Neural cell (in vitro differentiated cells): ENCODE measurements at regions not wholly inside any gene's neighbourhood (a gene's known extent, or its start where the extent isn't known, plus 50 kb on each side); places are given as distances from the start of the nearest gene placed in this dataset.

Experiments
- EP300 ChIP-seq: fragments of 450-650 bp; conservative IDR thresholded peaks from 2 replicates; pipeline ENCODE4 v1.6.1; 2014; ENCODE audit warnings: antibody characterized with exemption, mild to moderate bottlenecking, moderate library complexity; ENCODE audit not compliant: poor library complexity, severe bottlenecking
- EZH2 ChIP-seq: fragments of 200-600, 300-800 bp; shearing (Covaris generic), sonication (generic); IDR thresholded peaks from 2 replicates; pipeline ENCODE4 v1.6.1; 2014; ENCODE audit warnings: antibody characterized with exemption, low read length, borderline replicate concordance, mild to moderate bottlenecking; ENCODE audit not compliant: insufficient read depth, poor library complexity, severe bottlenecking
- MXI1 ChIP-seq: fragments of 450-650 bp; conservative IDR thresholded peaks from 2 replicates; pipeline ENCODE4 v1.6.1; 2014; ENCODE audit warnings: antibody characterized with exemption, mild to moderate bottlenecking; ENCODE audit not compliant: poor library complexity, severe bottlenecking
- POLR2AphosphoS5 ChIP-seq: IDR thresholded peaks from 2 replicates; pipeline ENCODE4 v1.6.1; 2012
- RAD21 ChIP-seq: fragments of 450-650 bp; conservative IDR thresholded peaks from 2 replicates; pipeline ENCODE4 v1.6.1; 2014; ENCODE audit warnings: antibody characterized with exemption, mild to moderate bottlenecking, moderate library complexity
- SMC3 ChIP-seq: fragments of 450-650 bp; conservative IDR thresholded peaks from 2 replicates; pipeline ENCODE4 v1.6.1; 2014; ENCODE audit warnings: antibody characterized with exemption, mild to moderate bottlenecking, moderate library complexity; ENCODE audit not compliant: poor library complexity
- TAF1 ChIP-seq: IDR thresholded peaks from 2 replicates; pipeline ENCODE4 v1.6.1; 2012; ENCODE audit warnings: low read depth
- TF ChIP-seq, protein P1 (sequence below): fragments of 450-650 bp; IDR thresholded peaks from 2 replicates; pipeline ENCODE4 v1.5.1; 2014; ENCODE audit warnings: antibody characterized with exemption, mild to moderate bottlenecking, moderate library complexity; ENCODE audit not compliant: poor library complexity, severe bottlenecking
- TF ChIP-seq, protein P2 (sequence below): IDR thresholded peaks from 2 replicates; pipeline ENCODE4 v1.6.1; 2012; ENCODE audit warnings: borderline replicate concordance

DNA sequence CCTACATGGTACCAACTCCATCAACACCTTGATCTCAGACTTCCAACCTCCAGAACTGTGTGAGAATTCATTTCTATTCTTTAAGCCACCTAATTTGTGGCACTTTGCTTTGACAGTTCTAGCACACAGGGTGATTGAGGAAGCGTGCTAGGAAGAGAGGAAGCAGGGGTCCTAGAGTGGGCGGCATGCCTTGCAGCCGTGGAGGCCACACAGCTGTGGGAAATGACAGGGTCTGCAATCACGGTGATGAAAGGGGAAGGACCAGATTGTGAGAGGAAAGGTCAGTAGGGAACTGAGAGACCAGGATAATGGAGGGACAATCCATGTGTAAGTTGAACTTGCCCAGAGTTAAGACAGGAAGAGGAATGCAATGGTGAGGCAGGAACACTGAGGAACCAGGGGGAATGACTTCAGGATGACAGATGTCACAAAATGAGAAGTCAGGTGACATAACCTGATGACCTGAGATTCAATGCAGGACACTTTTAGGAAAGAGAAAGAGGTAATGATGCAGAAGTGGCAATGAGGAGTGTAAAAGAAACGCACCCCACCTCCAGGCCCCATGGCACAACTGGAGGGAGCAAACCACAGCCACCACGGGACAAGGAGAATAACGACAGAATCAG lies 87.3 kb upstream of the PIK3CG start:
- TF ChIP-seq, protein P1, sequence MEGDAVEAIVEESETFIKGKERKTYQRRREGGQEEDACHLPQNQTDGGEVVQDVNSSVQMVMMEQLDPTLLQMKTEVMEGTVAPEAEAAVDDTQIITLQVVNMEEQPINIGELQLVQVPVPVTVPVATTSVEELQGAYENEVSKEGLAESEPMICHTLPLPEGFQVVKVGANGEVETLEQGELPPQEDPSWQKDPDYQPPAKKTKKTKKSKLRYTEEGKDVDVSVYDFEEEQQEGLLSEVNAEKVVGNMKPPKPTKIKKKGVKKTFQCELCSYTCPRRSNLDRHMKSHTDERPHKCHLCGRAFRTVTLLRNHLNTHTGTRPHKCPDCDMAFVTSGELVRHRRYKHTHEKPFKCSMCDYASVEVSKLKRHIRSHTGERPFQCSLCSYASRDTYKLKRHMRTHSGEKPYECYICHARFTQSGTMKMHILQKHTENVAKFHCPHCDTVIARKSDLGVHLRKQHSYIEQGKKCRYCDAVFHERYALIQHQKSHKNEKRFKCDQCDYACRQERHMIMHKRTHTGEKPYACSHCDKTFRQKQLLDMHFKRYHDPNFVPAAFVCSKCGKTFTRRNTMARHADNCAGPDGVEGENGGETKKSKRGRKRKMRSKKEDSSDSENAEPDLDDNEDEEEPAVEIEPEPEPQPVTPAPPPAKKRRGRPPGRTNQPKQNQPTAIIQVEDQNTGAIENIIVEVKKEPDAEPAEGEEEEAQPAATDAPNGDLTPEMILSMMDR = no peak
- no peak for TF ChIP-seq RAD21
- no peak for TF ChIP-seq EP300
- TF ChIP-seq, protein P2, sequence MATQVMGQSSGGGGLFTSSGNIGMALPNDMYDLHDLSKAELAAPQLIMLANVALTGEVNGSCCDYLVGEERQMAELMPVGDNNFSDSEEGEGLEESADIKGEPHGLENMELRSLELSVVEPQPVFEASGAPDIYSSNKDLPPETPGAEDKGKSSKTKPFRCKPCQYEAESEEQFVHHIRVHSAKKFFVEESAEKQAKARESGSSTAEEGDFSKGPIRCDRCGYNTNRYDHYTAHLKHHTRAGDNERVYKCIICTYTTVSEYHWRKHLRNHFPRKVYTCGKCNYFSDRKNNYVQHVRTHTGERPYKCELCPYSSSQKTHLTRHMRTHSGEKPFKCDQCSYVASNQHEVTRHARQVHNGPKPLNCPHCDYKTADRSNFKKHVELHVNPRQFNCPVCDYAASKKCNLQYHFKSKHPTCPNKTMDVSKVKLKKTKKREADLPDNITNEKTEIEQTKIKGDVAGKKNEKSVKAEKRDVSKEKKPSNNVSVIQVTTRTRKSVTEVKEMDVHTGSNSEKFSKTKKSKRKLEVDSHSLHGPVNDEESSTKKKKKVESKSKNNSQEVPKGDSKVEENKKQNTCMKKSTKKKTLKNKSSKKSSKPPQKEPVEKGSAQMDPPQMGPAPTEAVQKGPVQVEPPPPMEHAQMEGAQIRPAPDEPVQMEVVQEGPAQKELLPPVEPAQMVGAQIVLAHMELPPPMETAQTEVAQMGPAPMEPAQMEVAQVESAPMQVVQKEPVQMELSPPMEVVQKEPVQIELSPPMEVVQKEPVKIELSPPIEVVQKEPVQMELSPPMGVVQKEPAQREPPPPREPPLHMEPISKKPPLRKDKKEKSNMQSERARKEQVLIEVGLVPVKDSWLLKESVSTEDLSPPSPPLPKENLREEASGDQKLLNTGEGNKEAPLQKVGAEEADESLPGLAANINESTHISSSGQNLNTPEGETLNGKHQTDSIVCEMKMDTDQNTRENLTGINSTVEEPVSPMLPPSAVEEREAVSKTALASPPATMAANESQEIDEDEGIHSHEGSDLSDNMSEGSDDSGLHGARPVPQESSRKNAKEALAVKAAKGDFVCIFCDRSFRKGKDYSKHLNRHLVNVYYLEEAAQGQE = no peak
- no peak for TF ChIP-seq EZH2
- TF ChIP-seq POLR2AphosphoS5 = no peak
- no peak for TF ChIP-seq TAF1
- no peak for TF ChIP-seq SMC3
- no peak for TF ChIP-seq MXI1
